GM06990 (cell line): ENCODE measurements at regions not wholly inside any gene's neighbourhood (a gene's known extent, or its start where the extent isn't known, plus 50 kb on each side); places are given as distances from the start of the nearest gene placed in this dataset.

Experiments
- DNase-seq: peaks from one replicate; pipeline ENCODE4 v3.0.0-alpha.2; 2011; ENCODE audit not compliant: insufficient read length; ENCODE audit errors: extremely low read depth
- H3K27me3 ChIP-seq: replicated peaks from 2 replicates; pipeline ENCODE4 v1.6.0; 2011; ENCODE audit warnings: low read length; ENCODE audit not compliant: control insufficient read depth, insufficient read depth
- H3K36me3 ChIP-seq: 2 replicates; pipeline ENCODE4 v1.5.1; 2011; ENCODE audit warnings: low read length; ENCODE audit not compliant: control insufficient read depth, insufficient read depth
- H3K4me3 ChIP-seq: replicated peaks from 2 replicates; pipeline ENCODE4 v1.5.1; 2011; ENCODE audit warnings: low read depth, mild to moderate bottlenecking, control low read depth, low read length
- TF ChIP-seq, protein P1 (sequence below): IDR thresholded peaks from 2 replicates; pipeline ENCODE4 v1.5.1; 2011; ENCODE audit warnings: low read length, control low read depth, mild to moderate bottlenecking, inconsistent platforms; ENCODE audit not compliant: insufficient read depth, poor library complexity, severe bottlenecking

DNA sequence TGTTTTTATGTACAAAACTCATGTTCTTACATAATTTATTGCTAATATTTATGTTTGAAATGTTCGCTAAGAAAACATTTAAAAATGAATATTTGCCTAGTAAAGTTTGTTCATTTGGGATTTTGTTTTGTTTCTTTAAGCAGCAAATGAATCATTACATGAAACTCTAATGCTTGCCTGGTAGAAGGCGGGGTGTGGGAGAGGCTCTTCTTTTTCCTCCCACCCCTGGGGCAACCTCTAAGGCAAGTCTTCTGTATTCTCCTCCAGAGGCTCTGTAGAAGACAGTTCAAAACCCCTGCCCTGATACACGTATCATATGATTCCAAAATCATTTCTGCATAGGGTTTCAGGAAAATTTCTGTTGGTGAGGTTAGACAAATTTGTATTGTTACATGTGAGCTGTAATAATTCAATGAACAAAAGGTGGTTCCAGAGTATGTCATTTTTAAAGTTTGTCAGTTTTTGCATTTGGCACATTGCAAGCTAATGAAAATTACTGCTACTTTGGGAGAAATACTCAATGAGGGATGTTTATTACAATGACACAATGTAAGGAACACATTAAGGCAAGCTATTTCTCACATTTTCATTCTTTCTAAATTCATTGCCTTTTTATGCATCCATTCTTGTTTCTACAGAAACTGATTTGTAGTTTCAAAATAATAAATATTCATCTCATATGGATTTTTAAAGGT, 302.3 kb upstream of the UBE2E3 start:
- H3K36me3 ChIP-seq = no peaks in the 10 kb centered on the region

DNA sequence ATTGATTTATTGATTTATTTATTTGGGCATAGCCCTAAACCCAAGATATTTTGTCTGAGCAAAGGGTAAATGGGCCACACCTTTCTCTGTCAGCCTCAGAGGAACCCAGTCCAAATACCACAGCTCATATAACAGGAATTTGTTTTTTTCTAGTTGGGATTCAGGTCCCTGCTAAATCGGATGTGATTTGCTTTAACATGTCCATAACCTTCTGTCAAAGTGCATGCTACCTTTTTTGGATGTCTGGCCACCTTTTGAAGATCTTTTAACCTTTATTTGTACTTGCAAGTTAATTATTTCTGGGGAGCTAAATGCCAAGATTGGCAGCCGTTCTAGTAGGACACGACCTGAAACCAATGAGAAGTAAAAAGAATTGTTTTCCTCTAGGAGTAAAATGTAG, 303.2 kb upstream of the UBE2E3 start:
- DNase-seq = no peak
- TF ChIP-seq, protein P1, sequence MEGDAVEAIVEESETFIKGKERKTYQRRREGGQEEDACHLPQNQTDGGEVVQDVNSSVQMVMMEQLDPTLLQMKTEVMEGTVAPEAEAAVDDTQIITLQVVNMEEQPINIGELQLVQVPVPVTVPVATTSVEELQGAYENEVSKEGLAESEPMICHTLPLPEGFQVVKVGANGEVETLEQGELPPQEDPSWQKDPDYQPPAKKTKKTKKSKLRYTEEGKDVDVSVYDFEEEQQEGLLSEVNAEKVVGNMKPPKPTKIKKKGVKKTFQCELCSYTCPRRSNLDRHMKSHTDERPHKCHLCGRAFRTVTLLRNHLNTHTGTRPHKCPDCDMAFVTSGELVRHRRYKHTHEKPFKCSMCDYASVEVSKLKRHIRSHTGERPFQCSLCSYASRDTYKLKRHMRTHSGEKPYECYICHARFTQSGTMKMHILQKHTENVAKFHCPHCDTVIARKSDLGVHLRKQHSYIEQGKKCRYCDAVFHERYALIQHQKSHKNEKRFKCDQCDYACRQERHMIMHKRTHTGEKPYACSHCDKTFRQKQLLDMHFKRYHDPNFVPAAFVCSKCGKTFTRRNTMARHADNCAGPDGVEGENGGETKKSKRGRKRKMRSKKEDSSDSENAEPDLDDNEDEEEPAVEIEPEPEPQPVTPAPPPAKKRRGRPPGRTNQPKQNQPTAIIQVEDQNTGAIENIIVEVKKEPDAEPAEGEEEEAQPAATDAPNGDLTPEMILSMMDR = no peak
- Histone ChIP-seq H3K27me3 (no peaks in the 10 kb centered on the region), H3K36me3 (no peaks in the 10 kb centered on the region), H3K4me3 (no peak overlapping the region)

More for the DNA sequence above, 302.3 kb upstream of the UBE2E3 start:
- H3K4me3 ChIP-seq = no peak overlapping the region
- no peaks in the 10 kb centered on the region for H3K27me3 ChIP-seq
- DNase-seq = no peak
- TF ChIP-seq, protein P1 = no peak

GRCh38 chr2:180676520-180677025, 303.8 kb upstream of the UBE2E3 start:
- Histone ChIP-seq H3K27me3 (no peaks in the 10 kb centered on the region), H3K36me3 (no peaks in the 10 kb centered on the region), H3K4me3 (no peak overlapping the region)
- TF ChIP-seq, protein P1 = no peak
- no peak for DNase-seq

DNA sequence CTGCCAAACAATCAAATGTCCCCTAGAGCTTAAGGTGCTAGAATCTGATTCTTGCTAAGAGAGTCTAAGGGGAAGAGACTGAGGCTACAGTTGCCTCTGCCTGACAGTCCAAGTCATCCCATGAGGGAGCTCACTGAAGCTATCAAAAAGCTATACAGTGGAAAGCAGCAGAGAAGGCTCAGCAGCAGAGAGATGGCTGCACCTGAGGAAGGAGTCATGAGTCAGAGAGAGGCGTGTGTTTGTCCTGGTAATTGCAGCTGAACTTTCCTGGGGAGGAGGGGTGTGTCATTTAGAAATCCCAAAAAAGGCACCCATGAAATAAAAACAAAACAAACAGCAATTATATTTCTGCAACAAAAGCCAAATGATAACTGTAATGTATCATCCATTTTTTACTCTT, 305.2 kb upstream of the UBE2E3 start:
- DNase-seq = no peak
- Histone ChIP-seq H3K4me3 (no peak overlapping the region), H3K36me3 (no peaks in the 10 kb centered on the region), H3K27me3 (no peaks in the 10 kb centered on the region)
- TF ChIP-seq, protein P1 = no peak

GRCh38 chr2:180672377-180672776, 308.0 kb upstream of the UBE2E3 start:
- TF ChIP-seq, protein P1 = no peak
- no peak overlapping the region for H3K4me3 ChIP-seq

More at GRCh38 chr2:180672377-180672776, 308.0 kb upstream of the UBE2E3 start:
- H3K27me3 ChIP-seq = no peaks in the 10 kb centered on the region
- DNase-seq = no peak
- H3K36me3 ChIP-seq = no peaks in the 10 kb centered on the region
